ENCODE measurements at regions not wholly inside any gene's neighbourhood (a gene's known extent, or its start where the extent isn't known, plus 50 kb on each side); places are given as distances from the start of the nearest gene placed in this dataset.

DNA sequence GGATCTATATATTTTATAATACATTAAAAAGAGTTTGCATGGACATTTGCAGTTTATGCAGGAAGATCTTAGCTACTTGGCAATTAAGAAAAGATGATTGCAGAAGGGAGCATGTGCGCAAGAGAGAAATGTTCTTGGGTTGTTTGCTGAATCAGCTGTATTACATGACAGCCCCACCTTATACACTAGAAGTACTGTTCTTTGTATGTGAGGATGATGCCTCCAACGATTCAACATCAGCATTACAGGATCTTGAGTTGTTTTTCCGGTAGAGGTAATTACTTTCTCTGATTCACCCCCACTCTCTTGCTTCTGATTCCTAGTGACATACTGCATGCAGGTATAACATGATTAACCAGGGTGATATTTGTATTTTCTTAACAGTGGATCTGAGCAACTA is 140.8 kb downstream of the PCDH7 start:
- H3K27ac ChIP-seq: no peak overlapping the region
- no peak for DNase-seq (ENCODE audit: low spot score)

DNA sequence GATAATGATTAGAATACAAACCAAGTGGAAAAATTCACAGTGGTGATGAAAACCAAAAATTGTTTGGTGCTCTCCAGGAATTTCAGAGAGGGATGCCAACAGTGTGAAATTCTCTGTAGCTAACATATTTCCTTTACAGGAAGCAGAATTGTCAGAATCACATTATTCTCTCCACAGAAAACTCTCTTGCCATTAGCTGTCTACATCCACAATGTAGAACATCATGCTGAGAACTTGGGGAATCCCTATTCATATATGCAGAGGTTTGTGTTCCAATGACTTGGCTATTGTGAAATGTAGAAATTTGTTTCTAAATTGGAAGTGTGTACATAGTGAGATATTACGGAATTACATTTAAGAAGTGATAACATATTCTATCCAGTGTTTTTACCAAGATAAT is 142.0 kb downstream of the PCDH7 start:
- Histone ChIP-seq H3K4me3 (no peak overlapping the region), H3K27ac (no peak overlapping the region)
- DNase-seq (ENCODE audit: low spot score): no peak
- no peak for TF ChIP-seq CTCF (IDR thresholded peaks at IDR 0.05)

More for the DNA sequence above, 140.8 kb downstream of the PCDH7 start:
- TF ChIP-seq CTCF (IDR thresholded peaks at IDR 0.05): no peak
- H3K4me3 ChIP-seq: no peak overlapping the region

DNA sequence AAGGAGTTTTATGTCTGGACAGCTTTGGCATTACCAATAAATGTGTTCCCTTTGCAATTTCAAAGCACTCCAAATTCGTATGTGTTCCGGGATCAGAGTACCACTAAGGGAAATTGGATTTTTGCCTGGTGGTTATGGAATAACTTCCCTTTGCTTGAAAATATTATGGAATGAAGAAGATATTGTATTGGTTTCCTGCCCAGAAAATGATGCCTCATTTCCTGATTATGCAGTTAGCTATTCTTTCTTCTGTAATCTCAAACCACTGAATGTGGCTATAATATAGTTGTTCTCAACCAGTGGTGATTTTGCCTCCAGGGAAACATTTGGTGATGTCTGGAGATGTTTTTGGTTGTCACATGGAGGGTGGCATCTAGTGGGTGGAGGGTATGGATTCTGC is 142.9 kb downstream of the PCDH7 start:
- no peak overlapping the region for H3K27ac ChIP-seq
- no peak for DNase-seq (ENCODE audit: low spot score)
- no peak for TF ChIP-seq CTCF (IDR thresholded peaks at IDR 0.05)

DNA sequence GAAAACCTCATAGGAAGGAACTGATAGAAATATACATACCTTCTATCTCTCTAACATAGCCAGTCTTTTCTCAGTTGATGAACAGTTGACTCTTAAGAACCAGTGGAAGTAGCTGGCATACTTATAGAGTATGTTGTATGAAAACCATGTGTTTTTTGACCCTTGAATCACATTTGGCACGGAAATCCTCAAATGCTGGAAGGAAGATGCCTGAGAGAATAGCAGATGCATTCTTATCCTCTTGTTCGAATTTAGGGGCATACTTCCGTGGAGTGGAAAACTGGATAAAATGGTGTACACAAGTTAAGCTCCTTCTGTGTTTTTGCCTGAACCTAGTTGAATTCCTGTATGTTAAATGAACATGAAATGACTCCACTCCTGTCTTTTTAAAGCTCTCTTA is 145.5 kb downstream of the PCDH7 start:
- no peak for DNase-seq (ENCODE audit: low spot score)
- TF ChIP-seq CTCF (IDR thresholded peaks at IDR 0.05): no peak
- Histone ChIP-seq H3K4me3 (no peak overlapping the region), H3K27ac (peak overlapping the region; percentile 69 to 76)

More for the DNA sequence above, 142.9 kb downstream of the PCDH7 start:
- no peak overlapping the region for H3K4me3 ChIP-seq

GRCh38 chr4:30866346-30866745 is 146.2 kb downstream of the PCDH7 start:
- DNase-seq (ENCODE audit: low spot score): no peak
- TF ChIP-seq CTCF (IDR thresholded peaks at IDR 0.05): no peak
- Histone ChIP-seq H3K4me3 (peak overlapping the region; percentile 20), H3K27ac (peak overlapping the region; percentile 69 to 76)

DNA sequence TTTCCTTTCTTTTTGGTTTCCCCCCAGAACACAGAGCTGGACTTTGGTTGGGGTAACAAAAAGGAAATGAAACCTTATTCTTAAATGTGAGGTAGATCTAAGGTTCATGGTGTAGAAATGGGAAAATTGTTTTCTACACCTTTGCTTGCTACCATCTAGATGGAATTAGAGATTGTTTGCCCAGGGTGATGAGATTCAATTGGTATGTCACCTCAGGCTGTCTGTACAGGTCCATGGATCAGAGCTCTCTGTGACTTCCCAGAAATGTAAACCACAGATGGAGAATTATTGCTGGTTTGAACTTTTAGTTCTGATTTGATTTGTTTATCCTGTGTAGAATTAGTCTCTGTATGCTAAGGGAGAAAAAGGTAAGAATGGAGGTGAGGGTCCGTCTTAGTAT is 146.7 kb downstream of the PCDH7 start:
- peak overlapping the region; percentile 69 to 76 for H3K27ac ChIP-seq
- DNase-seq (ENCODE audit: low spot score): no peak
- peak overlapping the region; percentile 20 for H3K4me3 ChIP-seq
- no peak for TF ChIP-seq CTCF (IDR thresholded peaks at IDR 0.05)

DNA sequence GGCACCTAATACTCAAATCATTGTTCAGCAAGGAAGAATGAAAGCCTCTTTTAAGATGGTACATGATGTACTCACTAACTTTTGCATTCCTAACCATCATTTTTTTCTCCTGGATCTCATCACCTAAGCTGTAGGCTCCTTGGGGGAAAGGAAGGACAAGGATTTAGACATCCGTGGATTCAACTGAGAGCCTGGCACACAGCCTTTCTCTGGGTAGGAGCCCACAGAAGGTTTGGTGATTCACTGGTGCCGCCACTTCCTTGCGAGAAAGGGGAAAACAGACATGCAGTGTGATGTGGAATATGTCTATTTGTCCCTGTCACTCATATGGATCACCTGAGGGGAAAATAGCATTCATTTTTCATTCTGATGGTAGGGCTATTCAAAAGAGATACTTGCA is 147.3 kb downstream of the PCDH7 start:
- no peak for TF ChIP-seq CTCF (IDR thresholded peaks at IDR 0.05)
- DNase-seq (ENCODE audit: low spot score): no peak
- H3K27ac ChIP-seq: peak overlapping the region; percentile 69 to 76
- peak overlapping the region; percentile 20 for H3K4me3 ChIP-seq
